OCI-M2 (cell line): ENCODE measurements at regions not wholly inside any gene's neighbourhood (a gene's known extent, or its start where the extent isn't known, plus 50 kb on each side); places are given as distances from the start of the nearest gene placed in this dataset.

ENCODE experiments used
- DNase-seq: peaks from one replicate; lab custom pipeline; 2025; ENCODE audit not compliant: unreplicated experiment; lab: John Stamatoyannopoulos, UW

- no peak for DNase-seq
These were observed 53.1 kb upstream of the BBS5 start for GRCh38 chr2:169426069-169426663.

- no peak for DNase-seq
These were observed 57.2 kb upstream of the BBS5 start for GRCh38 chr2:169422120-169422519.

- peak; percentile 50 for DNase-seq
These were observed 53.0 kb upstream of the LRP2 start for GRCh38 chr2:169415233-169415748.
